ENCODE measurements at regions not wholly inside any gene's neighbourhood (a gene's known extent, or its start where the extent isn't known, plus 50 kb on each side); places are given as distances from the start of the nearest gene placed in this dataset.
"Not testable (repeated sequence)": the region's sequence is repeated elsewhere in the genome, so short reads cannot be mapped to it uniquely, and the experiment has no call there.

GRCh38 chr17:20771104-20771503 lies 191.6 kb downstream of the CDRT15L2 start:
- no peak for DNase-seq (ENCODE audit: low read depth)

- no peak for DNase-seq (ENCODE audit: low read depth)
Observed at GRCh38 chr17:20774472-20775135, 195.1 kb downstream of the CDRT15L2 start.

GRCh38 chr17:20775331-20775730 lies 195.8 kb downstream of the CDRT15L2 start:
- no peak for DNase-seq (ENCODE audit: low read depth)

GRCh38 chr17:20779521-20779920 lies 200.0 kb downstream of the CDRT15L2 start:
- no peak for DNase-seq (ENCODE audit: low read depth)

- no peak for DNase-seq (ENCODE audit: low read depth)
Observed at GRCh38 chr17:20781260-20781659, 201.7 kb downstream of the CDRT15L2 start.

GRCh38 chr17:20781869-20782268 lies 202.3 kb downstream of the CDRT15L2 start:
- DNase-seq (ENCODE audit: low read depth) = not testable (repeated sequence)

- DNase-seq (ENCODE audit: low read depth) = no peak
Observed at GRCh38 chr17:20783091-20783490, 203.6 kb downstream of the CDRT15L2 start.

- no peak for DNase-seq (ENCODE audit: low read depth)
Observed at GRCh38 chr17:20784100-20784665, 204.7 kb downstream of the CDRT15L2 start.

- no peak for DNase-seq (ENCODE audit: low read depth)
Observed at GRCh38 chr17:20787281-20787680, 207.8 kb downstream of the CDRT15L2 start.

GRCh38 chr17:20791626-20792025 lies 212.1 kb downstream of the CDRT15L2 start:
- DNase-seq (ENCODE audit: low read depth) = no peak

GRCh38 chr17:20794532-20794931 lies 215.0 kb downstream of the CDRT15L2 start:
- not testable (repeated sequence) for DNase-seq (ENCODE audit: low read depth)

GRCh38 chr17:20797292-20797691 lies 217.8 kb downstream of the CDRT15L2 start:
- no peak for DNase-seq (ENCODE audit: low read depth)

- DNase-seq (ENCODE audit: low read depth) = no peak
Observed at GRCh38 chr17:20800146-20800545, 220.6 kb downstream of the CDRT15L2 start.

- DNase-seq (ENCODE audit: low read depth) = no peak
Observed at GRCh38 chr17:20805751-20806150, 226.2 kb downstream of the CDRT15L2 start.

- not testable (repeated sequence) for DNase-seq (ENCODE audit: low read depth)
Observed at GRCh38 chr17:20807566-20807965, 228.0 kb downstream of the CDRT15L2 start.

GRCh38 chr17:20815410-20815809 lies 227.4 kb downstream of the USP22 start:
- not testable (repeated sequence) for DNase-seq (ENCODE audit: low read depth)

- no peak for DNase-seq (ENCODE audit: low read depth)
Observed at GRCh38 chr17:20823905-20824304, 218.9 kb downstream of the USP22 start.

- DNase-seq (ENCODE audit: low read depth) = no peak
Observed at GRCh38 chr17:20825539-20825938, 217.3 kb downstream of the USP22 start.

GRCh38 chr17:20840453-20840852 lies 202.4 kb downstream of the USP22 start:
- DNase-seq (ENCODE audit: low read depth) = not testable (repeated sequence)

- not testable (repeated sequence) for DNase-seq (ENCODE audit: low read depth)
Observed at GRCh38 chr17:20840987-20841865, 201.6 kb downstream of the USP22 start.

GRCh38 chr17:20842012-20842411 lies 200.8 kb downstream of the USP22 start:
- DNase-seq (ENCODE audit: low read depth) = not testable (repeated sequence)

GRCh38 chr17:20843261-20843660 lies 199.6 kb downstream of the USP22 start:
- DNase-seq (ENCODE audit: low read depth) = not testable (repeated sequence)
